H9 (cell line): ENCODE measurements at regions not wholly inside any gene's neighbourhood (a gene's known extent, or its start where the extent isn't known, plus 50 kb on each side); places are given as distances from the start of the nearest gene placed in this dataset.

ENCODE experiments used
- DNase-seq: peaks from one replicate; pipeline ENCODE4 v3.0.0-alpha.2; 2017
- H2AFZ ChIP-seq: one replicate; pipeline ENCODE4 v1.6.1; 2013; ENCODE audit warnings: mild to moderate bottlenecking, low read length, control low read depth, moderate library complexity
- H2AK5ac ChIP-seq: 2 replicates; pipeline ENCODE4 v1.6.1; 2013; ENCODE audit warnings: low read length, control low read depth, mixed read lengths; ENCODE audit not compliant: insufficient read length
- H2BK120ac ChIP-seq: one replicate; pipeline ENCODE4 v1.6.1; 2013; ENCODE audit warnings: low read depth, mild to moderate bottlenecking, low read length, control low read depth, inconsistent platforms; ENCODE audit not compliant: poor library complexity, severe bottlenecking
- H2BK12ac ChIP-seq: 2 replicates; pipeline ENCODE4 v1.6.1; 2013; ENCODE audit warnings: low read length, control low read depth, mixed read lengths, low read depth; ENCODE audit not compliant: insufficient read length
- H2BK15ac ChIP-seq: 2 replicates; pipeline ENCODE4 v1.6.1; 2013; ENCODE audit warnings: low read depth, low read length, control low read depth
- H2BK20ac ChIP-seq: one replicate; pipeline ENCODE4 v1.6.1; 2013; ENCODE audit warnings: low read depth, mild to moderate bottlenecking, low read length, control low read depth, inconsistent platforms; ENCODE audit not compliant: poor library complexity, severe bottlenecking
- H2BK5ac ChIP-seq: 2 replicates; pipeline ENCODE4 v1.6.1; 2013; ENCODE audit warnings: low read length, control low read depth, mixed read lengths; ENCODE audit not compliant: insufficient read length
- H3K14ac ChIP-seq: 2 replicates; pipeline ENCODE4 v1.6.1; 2013; ENCODE audit warnings: low read length, control low read depth; ENCODE audit not compliant: insufficient read depth
- H3K18ac ChIP-seq: 2 replicates; pipeline ENCODE4 v1.6.1; 2013; ENCODE audit warnings: low read depth, mild to moderate bottlenecking, mixed read lengths, low read length, control low read depth; ENCODE audit not compliant: insufficient read length
- H3K23ac ChIP-seq: 2 replicates; pipeline ENCODE4 v1.6.1; 2013; ENCODE audit warnings: low read length, control low read depth, mixed read lengths, low read depth; ENCODE audit not compliant: insufficient read length
- H3K23me2 ChIP-seq: 2 replicates; pipeline ENCODE4 v1.6.1; 2013; ENCODE audit warnings: low read depth, mild to moderate bottlenecking, mixed read lengths, low read length, control low read depth; ENCODE audit not compliant: insufficient read length, poor library complexity, severe bottlenecking
- H3K27ac ChIP-seq: 2 replicates; pipeline ENCODE4 v1.5.1; 2013; ENCODE audit warnings: low read length, control low read depth, mixed read lengths, low read depth; ENCODE audit not compliant: insufficient read length
- H3K27me3 ChIP-seq: 2 replicates; pipeline ENCODE4 v1.6.1; 2013; ENCODE audit warnings: low read length, control low read depth, inconsistent platforms; ENCODE audit not compliant: insufficient read depth
- H3K4ac ChIP-seq: 2 replicates; pipeline ENCODE4 v1.6.1; 2013; ENCODE audit warnings: low read depth, mild to moderate bottlenecking, control low read depth, inconsistent platforms, low read length, moderate library complexity
- H3K4me1 ChIP-seq: 2 replicates; pipeline ENCODE4 v1.6.1; 2013; ENCODE audit warnings: low read length, control low read depth, inconsistent platforms; ENCODE audit not compliant: insufficient read depth
- H3K4me2 ChIP-seq: 2 replicates; pipeline ENCODE4 v1.6.1; 2013; ENCODE audit warnings: low read length, control low read depth, mixed read lengths; ENCODE audit not compliant: insufficient read length, insufficient read depth
- H3K56ac ChIP-seq: 2 replicates; pipeline ENCODE4 v1.6.1; 2013; ENCODE audit warnings: low read depth, mild to moderate bottlenecking, mixed read lengths, low read length, control low read depth; ENCODE audit not compliant: insufficient read length
- H3K79me1 ChIP-seq: 2 replicates; pipeline ENCODE4 v1.6.1; 2013; ENCODE audit warnings: low read depth, mild to moderate bottlenecking, moderate library complexity, low read length, control low read depth, inconsistent platforms; ENCODE audit not compliant: insufficient read depth, poor library complexity, severe bottlenecking
- H3K79me2 ChIP-seq: 2 replicates; pipeline ENCODE4 v1.6.1; 2013; ENCODE audit warnings: low read length, control low read depth, inconsistent platforms; ENCODE audit not compliant: insufficient read depth
- H3K9ac ChIP-seq: 2 replicates; pipeline ENCODE4 v1.6.1; 2013; ENCODE audit warnings: low read length, control low read depth, mixed read lengths; ENCODE audit not compliant: insufficient read length; ENCODE audit errors: extremely low read depth
- H3K9me3 ChIP-seq: one replicate; pipeline ENCODE4 v1.6.1; 2013; ENCODE audit warnings: low read depth, low read length, inconsistent platforms; ENCODE audit not compliant: control insufficient read depth
- H3T11ph ChIP-seq: one replicate; pipeline ENCODE4 v1.6.1; 2013; ENCODE audit warnings: mild to moderate bottlenecking, low read length, control low read depth, inconsistent platforms
- H4K20me1 ChIP-seq: one replicate; pipeline ENCODE4 v1.6.1; 2013; ENCODE audit not compliant: control insufficient read depth, insufficient read length, insufficient read depth
- H4K5ac ChIP-seq: 2 replicates; pipeline ENCODE4 v1.6.1; 2013; ENCODE audit warnings: low read depth, mild to moderate bottlenecking, mixed read lengths, low read length, control low read depth; ENCODE audit not compliant: insufficient read length
- H4K8ac ChIP-seq: replicated peaks from 2 replicates; pipeline ENCODE4 v1.6.1; 2013; ENCODE audit warnings: low read length, control low read depth, mixed read lengths, low read depth; ENCODE audit not compliant: insufficient read length
- H4K91ac ChIP-seq: 2 replicates; pipeline ENCODE4 v1.6.1; 2013; ENCODE audit warnings: low read depth, mild to moderate bottlenecking, moderate library complexity, mixed read lengths, low read length, control low read depth; ENCODE audit not compliant: insufficient read length
- H3K27ac Mint-ChIP-seq, 3 experiments: 2 replicates in 2 of 3; 3 replicates in 1 of 3; pipeline ENCODE4 v1.8.0; 2020 to 2021; ENCODE audit warnings: mixed read lengths in 3 of 3, mild to moderate bottlenecking in 1 of 3, moderate library complexity in 1 of 3
- H3K27me3 Mint-ChIP-seq: 2 replicates; pipeline ENCODE4 v1.8.0; 2021; ENCODE audit warnings: low read depth, mild to moderate bottlenecking, moderate library complexity, mixed read lengths
- H3K36me3 Mint-ChIP-seq, 3 experiments: 2 replicates in 2 of 3; 3 replicates in 1 of 3; pipeline ENCODE4 v1.8.0; 2020 to 2021; ENCODE audit warnings: low read depth in 3 of 3, mixed read lengths in 3 of 3; ENCODE audit not compliant: insufficient read depth in 1 of 3
- H3K4me1 Mint-ChIP-seq, 2 experiments: 2 replicates each; pipeline ENCODE4 v1.8.0; 2020; ENCODE audit warnings: mixed read lengths in 2 of 2
- H3K4me3 Mint-ChIP-seq, 2 experiments: 2 replicates in 1 of 2; 3 replicates in 1 of 2; pipeline ENCODE4 v1.8.0; 2020 to 2021; ENCODE audit warnings: mild to moderate bottlenecking in 2 of 2, mixed read lengths in 2 of 2, moderate library complexity in 1 of 2
- H3K9me3 Mint-ChIP-seq, 2 experiments: 2 replicates in 1 of 2; 3 replicates in 1 of 2; pipeline ENCODE4 v1.8.0; 2020; ENCODE audit warnings: mild to moderate bottlenecking in 2 of 2, mixed read lengths in 2 of 2, moderate library complexity in 1 of 2
- WGBS: extraction: QIAGEN DNeasy Blood & Tissue Kit; methylation state at CpG from one replicate; pipeline ENCODE4 v1.1.7; 2013; ENCODE audit warnings: missing lambda C conversion rate, low lambda C conversion rate, mixed read lengths; ENCODE audit not compliant: insufficient read length; ENCODE audit errors: extremely low coverage; 5-methylcytosine and 5-hydroxymethylcytosine counted together
- TF ChIP-seq, protein P1 (sequence below): fragments of 200-600 bp; sonication (generic); conservative IDR thresholded peaks from 3 replicates; pipeline ENCODE4 v1.8.0; 2021; ENCODE audit warnings: antibody characterized with exemption, mild to moderate bottlenecking

DNA sequence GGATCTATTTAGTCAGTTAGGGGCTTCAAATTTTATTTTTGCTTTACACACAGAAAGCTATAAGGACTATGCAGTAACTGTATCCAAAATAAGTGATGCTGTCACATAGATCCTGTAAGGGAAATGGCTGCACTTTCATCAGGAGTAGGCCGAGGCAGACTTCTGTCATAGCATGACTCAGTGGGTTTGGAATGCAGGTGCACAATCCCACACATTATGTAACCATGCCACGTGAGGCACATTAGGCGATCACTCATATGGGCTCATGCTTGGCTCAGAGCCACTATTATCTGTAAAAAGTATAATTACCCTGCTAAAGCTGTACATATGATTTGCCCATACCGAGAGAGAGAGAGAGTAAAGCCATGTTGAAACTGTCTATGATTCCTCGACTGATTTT, 1189.4 kb upstream of the EYS start:
- Mint-ChIP-seq H3K27ac (no peak overlapping the region), H3K4me3 (no peak overlapping the region), H3K9me3 (peaks cover 31 to 37% of the 10 kb centered on the region in 2 experiments), H3K4me1 (no peaks in the 10 kb centered on the region), H3K27me3 (no peaks in the 10 kb centered on the region), H3K36me3 (peaks cover 7 to 36% (median 14%) of the 10 kb centered on the region in 3 experiments)
- Histone ChIP-seq H3K4me1 (no peaks in the 10 kb centered on the region), H3K4ac (no peak overlapping the region), H3K9ac (no peak overlapping the region), H3K56ac (no peak overlapping the region), H4K91ac (no peak overlapping the region), H3K79me1 (no peaks in the 10 kb centered on the region), H4K8ac (no peak overlapping the region), H3K18ac (no peak overlapping the region), H4K5ac (no peak overlapping the region), H2BK15ac (no peak overlapping the region), H2BK12ac (no peak overlapping the region), H3K9me3 (peaks cover 9% of the 10 kb centered on the region), H2AK5ac (no peak overlapping the region), H4K20me1 (no peaks in the 10 kb centered on the region), H3K27ac (no peak overlapping the region), H3K23me2 (no peaks in the 10 kb centered on the region), H3K4me2 (no peak overlapping the region), H2BK120ac (no peak overlapping the region), H2AFZ (no peak overlapping the region), H2BK5ac (no peak overlapping the region), H2BK20ac (no peak overlapping the region), H3K14ac (no peak overlapping the region), H3K27me3 (no peaks in the 10 kb centered on the region), H3K23ac (no peak overlapping the region), H3K79me2 (no peaks in the 10 kb centered on the region), H3T11ph (no peak overlapping the region)
- TF ChIP-seq, protein P1, sequence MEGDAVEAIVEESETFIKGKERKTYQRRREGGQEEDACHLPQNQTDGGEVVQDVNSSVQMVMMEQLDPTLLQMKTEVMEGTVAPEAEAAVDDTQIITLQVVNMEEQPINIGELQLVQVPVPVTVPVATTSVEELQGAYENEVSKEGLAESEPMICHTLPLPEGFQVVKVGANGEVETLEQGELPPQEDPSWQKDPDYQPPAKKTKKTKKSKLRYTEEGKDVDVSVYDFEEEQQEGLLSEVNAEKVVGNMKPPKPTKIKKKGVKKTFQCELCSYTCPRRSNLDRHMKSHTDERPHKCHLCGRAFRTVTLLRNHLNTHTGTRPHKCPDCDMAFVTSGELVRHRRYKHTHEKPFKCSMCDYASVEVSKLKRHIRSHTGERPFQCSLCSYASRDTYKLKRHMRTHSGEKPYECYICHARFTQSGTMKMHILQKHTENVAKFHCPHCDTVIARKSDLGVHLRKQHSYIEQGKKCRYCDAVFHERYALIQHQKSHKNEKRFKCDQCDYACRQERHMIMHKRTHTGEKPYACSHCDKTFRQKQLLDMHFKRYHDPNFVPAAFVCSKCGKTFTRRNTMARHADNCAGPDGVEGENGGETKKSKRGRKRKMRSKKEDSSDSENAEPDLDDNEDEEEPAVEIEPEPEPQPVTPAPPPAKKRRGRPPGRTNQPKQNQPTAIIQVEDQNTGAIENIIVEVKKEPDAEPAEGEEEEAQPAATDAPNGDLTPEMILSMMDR, result no peak
- WGBS, result no CpG with 5 or more reads among the region's 5 CpGs
- DNase-seq, result no peak
